SK-N-SH (cell line): ENCODE measurements at regions not wholly inside any gene's neighbourhood (a gene's known extent, or its start where the extent isn't known, plus 50 kb on each side); places are given as distances from the start of the nearest gene placed in this dataset.
A peak's percentile ranks its signal among the peaks of the same experiment; 100 is the strongest.

Experiments used
- CTCF ChIA-PET: fragments of 300-600, 350-600 bp; formaldehyde crosslinking; extraction: SDS; loops from one replicate; lab custom pipeline; 2021; lab: Yijun Ruan, JAX
- POLR2A ChIA-PET: fragments of 350-600 bp; sonication (Branson Sonifier 250); formaldehyde crosslinking; extraction: SDS; loops from one replicate; lab custom pipeline; 2020; ENCODE audit warnings: antibody characterized with exemption, inconsistent platforms; lab: Yijun Ruan, JAX
- DNase-seq: peaks from one replicate; pipeline ENCODE4 v3.0.0; 2012
- H2AFZ ChIP-seq: fragments of 200-600 bp; sonication (generic); 2 replicates; pipeline ENCODE4 v1.8.1; 2016; ENCODE audit warnings: antibody characterized with exemption, mild to moderate bottlenecking, low read depth
- H3F3A ChIP-seq: fragments of 200-600 bp; sonication (generic); replicated peaks from 2 replicates; pipeline ENCODE3; 2016; ENCODE audit warnings: antibody characterized with exemption, mild to moderate bottlenecking; ENCODE audit not compliant: insufficient read depth
- H3K27ac ChIP-seq, 2 experiments: fragments of 200-500 bp in 1 of 2; fragments of 200-600 bp in 1 of 2; sonication (Bioruptor generic) in 1 of 2; sonication (generic), shearing (Covaris generic) in 1 of 2; 2 replicates each; pipeline versions ENCODE4 v1.5.1 to v1.6.1; 2014 to 2016; ENCODE audit warnings: low read depth in 2 of 2, inconsistent platforms in 1 of 2, low read length in 1 of 2, mild to moderate bottlenecking in 1 of 2, mixed read lengths in 1 of 2
- H3K27me3 ChIP-seq: fragments of 200-600 bp; sonication (generic), shearing (Covaris generic); 2 replicates; pipeline ENCODE4 v1.6.1; 2016; ENCODE audit warnings: mixed run types; ENCODE audit not compliant: insufficient read depth
- H3K36me3 ChIP-seq, 2 experiments: fragments of 200-500 bp in 1 of 2; fragments of 200-600 bp in 1 of 2; sonication (Bioruptor generic) in 1 of 2; sonication (generic) in 1 of 2; replicated peaks in 1 of 2; 2 replicates each; pipeline versions ENCODE3 to v1.5.1; 2014 to 2016; ENCODE audit warnings: low read length in 1 of 2, mild to moderate bottlenecking in 1 of 2; ENCODE audit not compliant: insufficient read depth in 2 of 2, control insufficient read depth in 1 of 2
- H3K4me1 ChIP-seq, 2 experiments: fragments of 200-500 bp in 1 of 2; fragments of 200-600 bp in 1 of 2; sonication (Bioruptor generic) in 1 of 2; sonication (generic), shearing (Covaris generic) in 1 of 2; 2 replicates each; pipeline versions ENCODE4 v1.5.1 to v1.6.1; 2014 to 2016; ENCODE audit warnings: low read depth in 1 of 2, low read length in 1 of 2, mixed run types in 1 of 2; ENCODE audit not compliant: insufficient read depth in 2 of 2, control insufficient read depth in 1 of 2
- H3K4me2 ChIP-seq: fragments of 200-600 bp; sonication (generic), shearing (Covaris generic); 2 replicates; pipeline ENCODE4 v1.6.1; 2017; ENCODE audit warnings: mixed run types
- H3K4me3 ChIP-seq, 2 experiments: fragments of 200-500 bp in 1 of 2; fragments of 200-600 bp in 1 of 2; sonication (Bioruptor generic) in 1 of 2; sonication (generic), shearing (Covaris generic) in 1 of 2; 2 replicates each; pipeline versions ENCODE4 v1.5.1 to v1.8.1; 2014 to 2016; ENCODE audit warnings: low read depth in 2 of 2, inconsistent platforms in 1 of 2, low read length in 1 of 2, mild to moderate bottlenecking in 1 of 2, mixed read lengths in 1 of 2, moderate library complexity in 1 of 2
- H3K79me2 ChIP-seq: fragments of 200-600 bp; sonication (generic); 2 replicates; pipeline ENCODE4 v1.8.1; 2017; ENCODE audit warnings: mild to moderate bottlenecking; ENCODE audit not compliant: insufficient read depth
- H3K9ac ChIP-seq: fragments of 200-600 bp; sonication (generic); 2 replicates; pipeline ENCODE4 v1.6.1; 2017; ENCODE audit warnings: mixed run types
- H3K9me2 ChIP-seq: fragments of 200-600 bp; sonication (generic); 2 replicates; pipeline ENCODE4 v1.6.1; 2017; ENCODE audit warnings: mixed run types
- H3K9me3 ChIP-seq: fragments of 200-600 bp; sonication (generic); 2 replicates; pipeline ENCODE4 v1.6.1; 2017; ENCODE audit warnings: mixed run types, mild to moderate bottlenecking, moderate library complexity
- H4K20me1 ChIP-seq: fragments of 200-600 bp; sonication (generic); 2 replicates; pipeline ENCODE4 v1.6.1; 2017; ENCODE audit warnings: mild to moderate bottlenecking, mixed run types; ENCODE audit not compliant: insufficient read depth
- EP300 ChIP-seq, 2 experiments: IDR thresholded peaks; 2 replicates each; pipeline versions ENCODE4 v1.4.0 to v1.6.1; 2012; ENCODE audit warnings: borderline replicate concordance in 1 of 2, low read depth in 1 of 2, low read length in 1 of 2
- EZH2phosphoT487 ChIP-seq: fragments of 200-600 bp; sonication (generic); IDR thresholded peaks from 2 replicates; pipeline ENCODE4 v1.6.1; 2017; ENCODE audit warnings: low read depth, mixed run types, mild to moderate bottlenecking, antibody characterized with exemption, moderate library complexity, borderline replicate concordance
- FOSL2 ChIP-seq: IDR thresholded peaks from 2 replicates; pipeline ENCODE4 v1.4.0; 2012; ENCODE audit warnings: low read depth, mild to moderate bottlenecking, moderate library complexity, borderline replicate concordance
- GABPA ChIP-seq: IDR thresholded peaks from 2 replicates; pipeline ENCODE4 v1.4.0; 2012; ENCODE audit warnings: low read depth, mild to moderate bottlenecking
- JUND ChIP-seq: IDR thresholded peaks from 2 replicates; pipeline ENCODE4 v1.4.0; 2012
- MEF2A ChIP-seq: IDR thresholded peaks from 2 replicates; pipeline ENCODE4 v1.4.0; 2012; ENCODE audit warnings: low read depth, borderline replicate concordance
- NFIC ChIP-seq: IDR thresholded peaks from 2 replicates; pipeline ENCODE4 v1.4.0; 2012; ENCODE audit warnings: borderline replicate concordance
- POLR2AphosphoS5 ChIP-seq: IDR thresholded peaks from 2 replicates; pipeline ENCODE4 v1.6.1; 2012; ENCODE audit warnings: low read depth, low read length
- RCOR1 ChIP-seq: fragments of 150-350 bp; IDR thresholded peaks from 2 replicates; pipeline ENCODE4 v1.6.1; 2017; ENCODE audit warnings: antibody characterized with exemption, low read length
- TAF1 ChIP-seq: IDR thresholded peaks from 2 replicates; pipeline ENCODE4 v1.6.1; 2012; ENCODE audit warnings: low read depth, mild to moderate bottlenecking, low read length, moderate library complexity, borderline replicate concordance
- TCF12 ChIP-seq: IDR thresholded peaks from 2 replicates; pipeline ENCODE4 v1.4.0; 2012
- WGBS: methylation state at CpG from one replicate; pipeline ENCODE4 v1.1.6; 2017; ENCODE audit warnings: low lambda C conversion rate; 5-methylcytosine and 5-hydroxymethylcytosine counted together
- TF ChIP-seq, protein P1 (sequence below): IDR thresholded peaks from 2 replicates; pipeline ENCODE4 v1.6.1; 2012; ENCODE audit warnings: mild to moderate bottlenecking, low read depth, low read length, moderate library complexity
- TF ChIP-seq, protein P2 (sequence below): fragments of 150-350 bp; IDR thresholded peaks from 2 replicates; pipeline ENCODE4 v1.6.1; 2017; ENCODE audit warnings: antibody characterized with exemption, low read length, low read depth, borderline replicate concordance
- TF ChIP-seq, protein P3 (sequence below): IDR thresholded peaks from 2 replicates; pipeline ENCODE4; 2012

DNA sequence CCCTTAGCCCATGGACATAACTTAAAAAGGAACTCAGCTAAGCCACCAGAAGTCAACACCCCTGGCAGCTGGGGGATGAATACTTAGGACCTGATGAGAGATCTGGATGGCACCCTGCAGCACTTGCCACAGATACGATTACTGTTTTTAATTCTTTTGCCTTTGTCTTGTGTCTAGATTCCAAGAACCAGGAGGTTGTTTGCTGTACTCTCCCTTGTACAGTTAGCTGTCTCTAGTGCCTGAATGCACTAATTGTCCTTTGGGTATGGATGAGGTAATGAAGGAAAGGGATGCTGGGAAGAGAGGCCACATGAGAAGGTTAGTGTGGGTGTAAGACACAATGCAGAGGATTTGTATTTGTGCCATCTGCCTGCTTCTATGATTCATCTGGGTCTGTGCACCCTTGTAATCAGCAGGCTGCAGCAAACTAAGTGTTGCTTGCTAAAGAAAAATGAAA, 385.8 kb downstream of the KCNRG start (continued):
- TF ChIP-seq, protein P1, sequence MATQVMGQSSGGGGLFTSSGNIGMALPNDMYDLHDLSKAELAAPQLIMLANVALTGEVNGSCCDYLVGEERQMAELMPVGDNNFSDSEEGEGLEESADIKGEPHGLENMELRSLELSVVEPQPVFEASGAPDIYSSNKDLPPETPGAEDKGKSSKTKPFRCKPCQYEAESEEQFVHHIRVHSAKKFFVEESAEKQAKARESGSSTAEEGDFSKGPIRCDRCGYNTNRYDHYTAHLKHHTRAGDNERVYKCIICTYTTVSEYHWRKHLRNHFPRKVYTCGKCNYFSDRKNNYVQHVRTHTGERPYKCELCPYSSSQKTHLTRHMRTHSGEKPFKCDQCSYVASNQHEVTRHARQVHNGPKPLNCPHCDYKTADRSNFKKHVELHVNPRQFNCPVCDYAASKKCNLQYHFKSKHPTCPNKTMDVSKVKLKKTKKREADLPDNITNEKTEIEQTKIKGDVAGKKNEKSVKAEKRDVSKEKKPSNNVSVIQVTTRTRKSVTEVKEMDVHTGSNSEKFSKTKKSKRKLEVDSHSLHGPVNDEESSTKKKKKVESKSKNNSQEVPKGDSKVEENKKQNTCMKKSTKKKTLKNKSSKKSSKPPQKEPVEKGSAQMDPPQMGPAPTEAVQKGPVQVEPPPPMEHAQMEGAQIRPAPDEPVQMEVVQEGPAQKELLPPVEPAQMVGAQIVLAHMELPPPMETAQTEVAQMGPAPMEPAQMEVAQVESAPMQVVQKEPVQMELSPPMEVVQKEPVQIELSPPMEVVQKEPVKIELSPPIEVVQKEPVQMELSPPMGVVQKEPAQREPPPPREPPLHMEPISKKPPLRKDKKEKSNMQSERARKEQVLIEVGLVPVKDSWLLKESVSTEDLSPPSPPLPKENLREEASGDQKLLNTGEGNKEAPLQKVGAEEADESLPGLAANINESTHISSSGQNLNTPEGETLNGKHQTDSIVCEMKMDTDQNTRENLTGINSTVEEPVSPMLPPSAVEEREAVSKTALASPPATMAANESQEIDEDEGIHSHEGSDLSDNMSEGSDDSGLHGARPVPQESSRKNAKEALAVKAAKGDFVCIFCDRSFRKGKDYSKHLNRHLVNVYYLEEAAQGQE, result no peak
- TF ChIP-seq, protein P2, sequence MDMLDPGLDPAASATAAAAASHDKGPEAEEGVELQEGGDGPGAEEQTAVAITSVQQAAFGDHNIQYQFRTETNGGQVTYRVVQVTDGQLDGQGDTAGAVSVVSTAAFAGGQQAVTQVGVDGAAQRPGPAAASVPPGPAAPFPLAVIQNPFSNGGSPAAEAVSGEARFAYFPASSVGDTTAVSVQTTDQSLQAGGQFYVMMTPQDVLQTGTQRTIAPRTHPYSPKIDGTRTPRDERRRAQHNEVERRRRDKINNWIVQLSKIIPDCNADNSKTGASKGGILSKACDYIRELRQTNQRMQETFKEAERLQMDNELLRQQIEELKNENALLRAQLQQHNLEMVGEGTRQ, result no peak
- peak; percentile 54; the same call in 1 of the 2 replicates for TF ChIP-seq NFIC
- no peak for TF ChIP-seq RCOR1
- TF ChIP-seq, protein P3, sequence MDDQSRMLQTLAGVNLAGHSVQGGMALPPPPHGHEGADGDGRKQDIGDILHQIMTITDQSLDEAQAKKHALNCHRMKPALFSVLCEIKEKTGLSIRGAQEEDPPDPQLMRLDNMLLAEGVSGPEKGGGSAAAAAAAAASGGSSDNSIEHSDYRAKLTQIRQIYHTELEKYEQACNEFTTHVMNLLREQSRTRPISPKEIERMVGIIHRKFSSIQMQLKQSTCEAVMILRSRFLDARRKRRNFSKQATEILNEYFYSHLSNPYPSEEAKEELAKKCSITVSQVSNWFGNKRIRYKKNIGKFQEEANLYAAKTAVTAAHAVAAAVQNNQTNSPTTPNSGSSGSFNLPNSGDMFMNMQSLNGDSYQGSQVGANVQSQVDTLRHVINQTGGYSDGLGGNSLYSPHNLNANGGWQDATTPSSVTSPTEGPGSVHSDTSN, result peak; percentile 52
- peak; percentile 67 for TF ChIP-seq FOSL2
- TF ChIP-seq GABPA, result no peak
- TF ChIP-seq EZH2phosphoT487, result no peak
- peak in 1 of 2 experiments; percentile 39; a peak in 1 of 4 replicates for TF ChIP-seq EP300 (IDR thresholded peaks at IDR 0.05; ENCODE audit: borderline replicate concordance in 1 of 2, low read depth in 1 of 2, low read length in 1 of 2)
- no peak for TF ChIP-seq MEF2A

DNA sequence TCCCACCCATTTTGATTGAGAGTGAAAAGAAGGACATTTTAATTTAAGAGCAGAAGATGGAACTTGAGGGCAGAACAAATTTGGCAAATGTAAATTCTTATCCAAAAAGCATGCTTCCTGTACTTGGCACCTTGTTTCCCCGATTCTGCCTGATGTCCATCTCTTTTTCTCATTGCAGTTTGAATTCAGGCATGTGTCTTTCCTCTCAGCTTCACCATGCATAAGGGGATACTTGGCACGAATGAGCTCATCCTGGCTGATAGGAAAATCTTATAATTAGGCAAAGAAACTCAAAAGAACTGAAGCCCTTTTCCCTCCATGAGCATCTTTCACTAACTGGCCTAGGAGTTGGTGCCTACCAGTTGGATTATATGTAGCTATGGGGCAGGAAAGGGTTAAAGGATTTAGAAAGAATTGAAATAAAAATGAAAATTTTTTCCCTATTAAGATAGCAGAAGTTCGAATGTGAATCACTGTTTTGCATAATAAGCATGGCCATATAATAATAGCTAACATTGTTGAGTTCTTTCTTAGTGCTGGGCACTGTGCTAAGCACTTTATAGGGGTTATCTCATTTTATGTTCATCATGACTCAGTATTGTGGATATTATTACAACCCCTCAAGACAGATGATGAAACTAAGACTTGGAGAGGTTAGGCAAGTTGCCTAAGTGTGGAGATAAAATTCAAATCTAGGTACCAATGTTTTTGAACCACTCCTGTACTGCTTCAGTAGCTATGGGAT, 386.6 kb downstream of the KCNRG start:
- H3K27ac ChIP-seq, result peak overlapping the region in 1 of 2 experiments; percentile 43; a peak in 1 of 4 replicates
- H3K4me3 ChIP-seq, result no peak overlapping the region
- ChIA-PET CTCF (interaction anchor here (0.7 to 1.3 kb wide), 2 partner anchors 212 to 405 kb away, joined by 3 read pairs; partner anchors contain the start of gene TRIM13), POLR2A (no interaction called here)
- H4K20me1 ChIP-seq, result no peaks in the 10 kb centered on the region
- H2AFZ ChIP-seq, result no peak overlapping the region
- 65% methylated on average over 3 of the region's 3 CpGs for WGBS
- no peaks in the 10 kb centered on the region for H3K27me3 ChIP-seq
- no peaks in the 10 kb centered on the region for H3K9me2 ChIP-seq
- DNase-seq, result no peak
- H3K9ac ChIP-seq, result no peak overlapping the region
- H3K9me3 ChIP-seq, result no peaks in the 10 kb centered on the region
- H3K36me3 ChIP-seq, result no peaks in the 10 kb centered on the region
- H3F3A ChIP-seq, result no peaks in the 10 kb centered on the region
- H3K79me2 ChIP-seq, result no peaks in the 10 kb centered on the region
- TF ChIP-seq TCF12 (peak; percentile 15; the same call in 1 of the 2 replicates), POLR2AphosphoS5 (no peak), TAF1 (no peak), MEF2A (no peak), JUND (no peak), FOSL2 (peak; percentile 9; the same call in 1 of the 2 replicates)
- H3K4me1 ChIP-seq, result peaks cover 3 to 22% of the 10 kb centered on the region in 2 experiments
- peak overlapping the region; percentile 45; the same call in 1 of the 2 replicates for H3K4me2 ChIP-seq
